ENCODE measurements at regions not wholly inside any gene's neighbourhood (a gene's known extent, or its start where the extent isn't known, plus 50 kb on each side); places are given as distances from the start of the nearest gene placed in this dataset.
"Not testable (repeated sequence)": the region's sequence is repeated elsewhere in the genome, so short reads cannot be mapped to it uniquely, and the experiment has no call there.

- no peak for DNase-seq
Measured at GRCh38 chr5:167052791-167053190, 1238.7 kb upstream of the WWC1 start.

GRCh38 chr5:167057665-167058064 lies 1233.8 kb upstream of the WWC1 start:
- DNase-seq: peak; percentile 33

- no peak for DNase-seq
Measured at GRCh38 chr5:167061695-167062094, 1229.8 kb upstream of the WWC1 start.

GRCh38 chr5:167063116-167063515 lies 1228.3 kb upstream of the WWC1 start:
- no peak for DNase-seq

GRCh38 chr5:167063788-167064187 lies 1227.7 kb upstream of the WWC1 start:
- no peak for DNase-seq

- no peak for DNase-seq
Measured at GRCh38 chr5:167064198-167064776, 1227.2 kb upstream of the WWC1 start.

- DNase-seq: no peak
Measured at GRCh38 chr5:167065794-167066193, 1225.7 kb upstream of the WWC1 start.

- DNase-seq: no peak
Measured at GRCh38 chr5:167071981-167072610, 1219.3 kb upstream of the WWC1 start.

- DNase-seq: no peak
Measured at GRCh38 chr5:167081561-167081960, 1209.9 kb upstream of the WWC1 start.

- no peak for DNase-seq
Measured at GRCh38 chr5:167096816-167097215, 1194.6 kb upstream of the WWC1 start.

- DNase-seq: no peak
Measured at GRCh38 chr5:167104351-167104750, 1187.1 kb upstream of the WWC1 start.

GRCh38 chr5:167105941-167106340 lies 1185.5 kb upstream of the WWC1 start:
- no peak for DNase-seq

GRCh38 chr5:167107684-167108083 lies 1183.8 kb upstream of the WWC1 start:
- DNase-seq: no peak

GRCh38 chr5:167108266-167108665 lies 1183.2 kb upstream of the WWC1 start:
- DNase-seq: not testable (repeated sequence)

- DNase-seq: no peak
Measured at GRCh38 chr5:167112556-167112955, 1178.9 kb upstream of the WWC1 start.

GRCh38 chr5:167122267-167122666 lies 1169.2 kb upstream of the WWC1 start:
- DNase-seq: no peak

GRCh38 chr5:167123126-167123525 lies 1168.3 kb upstream of the WWC1 start:
- DNase-seq: no peak

- DNase-seq: no peak
Measured at GRCh38 chr5:167128581-167128980, 1162.9 kb upstream of the WWC1 start.

GRCh38 chr5:167140548-167141291 lies 1150.7 kb upstream of the WWC1 start:
- no peak for DNase-seq

- DNase-seq: no peak
Measured at GRCh38 chr5:167143716-167144115, 1147.7 kb upstream of the WWC1 start.

GRCh38 chr5:167145841-167146240 lies 1145.6 kb upstream of the WWC1 start:
- DNase-seq: no peak

GRCh38 chr5:167147879-167148278 lies 1143.6 kb upstream of the WWC1 start:
- DNase-seq: no peak

GRCh38 chr5:167150661-167151060 lies 1140.8 kb upstream of the WWC1 start:
- no peak for DNase-seq

GRCh38 chr5:167152561-167152960 lies 1138.9 kb upstream of the WWC1 start:
- no peak for DNase-seq

All from left hindlimb (tissue), 1 donor.